ENCODE measurements at regions not wholly inside any gene's neighbourhood (a gene's known extent, or its start where the extent isn't known, plus 50 kb on each side); places are given as distances from the start of the nearest gene placed in this dataset.
A peak's percentile ranks its signal among the peaks of the same experiment; 100 is the strongest.
"Not testable (repeated sequence)": the region's sequence is repeated elsewhere in the genome, so short reads cannot be mapped to it uniquely, and the experiment has no call there.

GRCh38 chr6:147651-148050 lies 144.6 kb upstream of the DUSP22 start:
- DNase-seq: not testable (repeated sequence)

GRCh38 chr6:148051-148984 lies 144.0 kb upstream of the DUSP22 start:
- peak; percentile 82 for DNase-seq

- not testable (repeated sequence) for DNase-seq
Measured at GRCh38 chr6:150147-150546, 142.1 kb upstream of the DUSP22 start.

DNA sequence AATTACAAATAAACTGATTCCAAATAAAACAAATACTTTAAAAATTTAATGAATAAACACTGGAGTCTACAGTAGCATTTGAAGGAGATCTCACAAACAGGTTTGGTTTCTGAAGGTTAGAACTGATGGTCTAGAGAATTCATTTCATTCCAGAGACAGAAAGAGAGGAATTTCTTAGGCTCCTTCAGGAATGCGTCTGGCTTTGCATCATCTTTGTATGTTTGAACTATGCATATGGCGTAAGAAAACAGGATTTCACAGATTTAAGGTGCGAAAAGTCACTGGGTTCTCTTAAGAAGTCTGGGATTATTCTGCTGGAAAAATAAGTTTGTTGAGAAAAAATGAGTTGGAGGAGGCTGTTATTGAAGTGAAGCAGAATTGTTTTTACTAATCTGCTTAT lies 139.9 kb upstream of the DUSP22 start:
- not testable (repeated sequence) for DNase-seq

DNA sequence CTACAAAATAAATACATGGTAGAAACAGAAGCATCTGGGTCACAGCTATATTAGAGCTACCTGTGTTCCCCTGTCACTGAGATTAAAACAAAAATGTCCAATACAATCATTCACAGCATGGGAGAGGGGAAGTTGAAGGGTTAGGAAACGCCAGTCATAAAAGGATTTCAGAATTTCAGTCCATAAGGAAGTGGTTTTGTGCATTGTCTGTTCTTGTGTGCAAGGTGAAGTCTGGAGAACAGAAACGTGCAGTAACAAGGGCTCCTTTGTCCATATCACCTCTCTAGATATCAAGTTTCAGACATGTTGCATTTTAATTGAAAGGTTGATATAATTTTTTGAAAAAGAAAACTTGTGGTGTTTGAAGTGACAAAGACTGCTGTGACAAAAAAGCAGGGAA lies 139.3 kb upstream of the DUSP22 start:
- DNase-seq: not testable (repeated sequence)

- DNase-seq: not testable (repeated sequence)
Measured at GRCh38 chr6:153867-154266, 138.4 kb upstream of the DUSP22 start.

- not testable (repeated sequence) for DNase-seq
Measured at GRCh38 chr6:154321-155092, 137.8 kb upstream of the DUSP22 start.

DNA sequence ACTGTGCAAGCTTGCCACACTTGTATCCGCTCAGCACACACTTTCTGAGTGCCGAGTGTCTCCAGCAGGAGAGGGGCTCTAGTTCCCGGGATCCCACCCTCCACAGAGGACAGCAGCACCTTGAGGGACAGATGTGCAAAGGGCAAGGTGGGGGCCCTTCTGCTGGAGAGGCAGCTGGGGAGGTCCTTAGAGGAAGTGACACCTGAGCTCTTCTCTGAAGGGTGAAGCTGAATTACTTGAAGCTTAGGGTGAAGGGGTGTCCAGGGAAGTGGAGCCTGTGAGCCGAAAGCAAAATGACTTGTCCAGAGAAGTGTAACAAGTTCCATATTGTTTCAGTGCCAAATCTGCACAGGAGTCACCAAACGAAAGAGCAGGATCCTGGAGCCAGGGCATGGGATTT lies 136.3 kb upstream of the DUSP22 start:
- DNase-seq: no peak

- not testable (repeated sequence) for DNase-seq
Measured at GRCh38 chr6:156441-157140, 135.7 kb upstream of the DUSP22 start.

GRCh38 chr6:157176-157575 lies 135.1 kb upstream of the DUSP22 start:
- peak; percentile 24 for DNase-seq

DNA sequence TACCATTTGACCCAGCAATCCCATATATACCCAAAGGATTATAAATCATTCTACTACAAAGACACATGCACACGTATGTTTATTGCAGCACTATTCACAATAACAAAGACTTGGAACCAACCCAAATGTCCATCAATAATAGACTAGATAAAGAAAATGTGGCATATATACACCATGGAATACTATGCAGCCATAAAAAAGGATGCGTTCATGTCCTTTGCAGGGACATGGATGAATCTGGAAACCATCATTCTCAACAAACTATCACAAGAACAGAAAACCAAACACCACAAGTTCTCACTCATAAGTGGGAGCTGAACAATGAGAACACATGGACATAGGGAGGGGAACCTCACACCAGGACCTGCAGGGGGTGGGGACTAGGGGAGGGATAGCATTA lies 130.6 kb upstream of the DUSP22 start:
- not testable (repeated sequence) for DNase-seq

- peak; percentile 60 for DNase-seq
Measured at GRCh38 chr6:164720-165119, 127.6 kb upstream of the DUSP22 start.

DNA sequence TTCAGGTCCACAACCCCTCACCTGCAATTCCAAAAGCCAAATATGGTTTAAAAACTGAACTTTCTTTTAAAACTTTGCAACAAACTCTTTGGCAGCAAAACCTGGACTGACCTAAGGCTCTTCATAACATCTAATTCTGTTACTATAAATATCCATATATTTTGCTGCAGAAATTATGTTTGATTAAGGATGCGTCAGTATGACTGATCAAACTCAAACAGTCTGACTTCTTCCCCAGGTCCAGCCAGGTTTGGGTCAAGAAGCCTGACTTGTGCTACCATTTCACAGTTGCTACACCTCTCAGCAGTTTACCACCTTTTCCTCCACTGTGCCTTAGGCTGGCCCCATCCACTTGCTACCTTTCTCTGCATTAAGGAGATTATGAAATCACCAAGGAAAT lies 127.0 kb upstream of the DUSP22 start:
- no peak for DNase-seq

GRCh38 chr6:165906-166305 lies 126.4 kb upstream of the DUSP22 start:
- DNase-seq: no peak

DNA sequence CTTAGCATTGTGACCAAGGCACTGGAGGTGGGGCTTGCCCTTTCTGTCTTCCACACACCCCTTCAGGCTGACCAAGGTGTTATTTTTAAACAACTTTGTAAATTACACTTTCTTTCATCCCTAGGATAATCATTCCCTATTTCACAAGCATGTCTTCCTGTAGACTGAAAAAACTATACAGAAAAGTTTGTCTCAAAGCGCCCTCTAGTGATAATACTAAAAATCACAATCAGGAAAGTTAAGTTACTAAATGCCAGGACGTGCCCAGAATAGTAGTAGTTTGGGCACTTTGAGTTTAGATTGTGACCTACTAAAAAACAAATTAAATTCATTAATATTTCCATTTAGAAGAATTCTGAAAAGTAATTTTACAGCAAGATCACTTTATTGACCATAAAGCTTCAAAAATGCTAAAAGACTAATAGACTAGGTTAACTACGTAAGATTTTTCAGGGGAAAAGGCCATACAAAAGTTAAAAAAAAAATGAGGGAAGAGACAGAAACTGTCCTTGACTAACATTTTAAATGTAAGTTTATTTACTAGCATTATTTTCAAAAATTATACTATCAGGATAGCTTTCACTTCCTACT lies 123.3 kb upstream of the DUSP22 start:
- DNase-seq: peak; percentile 74

GRCh38 chr6:174036-174435 lies 118.3 kb upstream of the DUSP22 start:
- no peak for DNase-seq

DNA sequence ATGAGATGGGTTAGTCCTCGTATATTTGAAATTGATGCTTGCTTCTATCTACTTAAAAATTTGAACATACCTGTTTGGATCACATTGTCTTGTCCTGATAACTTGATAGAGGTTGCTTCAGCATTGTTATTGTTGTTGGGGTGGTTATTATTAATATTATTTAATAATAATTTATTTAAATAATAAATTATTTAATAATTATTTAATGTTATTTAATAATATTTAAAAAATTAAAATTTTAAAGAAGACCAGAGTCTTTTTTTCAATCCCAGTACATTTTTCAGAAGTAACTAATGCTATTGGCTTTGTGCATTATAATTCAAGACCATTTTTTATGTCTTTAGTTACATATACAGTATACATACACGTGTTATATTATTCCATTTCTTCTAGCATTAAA lies 116.6 kb upstream of the DUSP22 start:
- DNase-seq: no peak

- DNase-seq: no peak
Measured at GRCh38 chr6:176766-177165, 115.5 kb upstream of the DUSP22 start.

DNA sequence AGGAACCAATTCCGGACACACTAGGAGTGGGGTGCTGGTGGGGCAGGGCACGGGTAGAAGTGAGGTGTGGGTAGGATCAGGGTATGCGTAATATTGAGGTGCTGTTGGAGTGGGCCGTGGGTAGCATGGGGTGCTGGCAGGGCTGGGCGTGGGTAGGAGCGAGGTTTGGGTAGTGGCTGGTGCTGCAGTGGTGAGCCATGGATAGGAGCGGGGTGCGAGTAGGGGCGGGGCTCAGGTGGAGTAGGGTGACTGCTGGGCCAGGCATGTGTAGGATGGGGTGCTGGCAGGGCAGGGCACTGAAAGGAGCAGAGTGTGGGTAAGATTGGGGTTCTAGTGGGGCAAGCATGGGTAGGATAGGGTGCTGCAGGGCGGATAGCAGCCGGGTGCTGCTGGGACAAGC lies 114.2 kb upstream of the DUSP22 start:
- no peak for DNase-seq

DNA sequence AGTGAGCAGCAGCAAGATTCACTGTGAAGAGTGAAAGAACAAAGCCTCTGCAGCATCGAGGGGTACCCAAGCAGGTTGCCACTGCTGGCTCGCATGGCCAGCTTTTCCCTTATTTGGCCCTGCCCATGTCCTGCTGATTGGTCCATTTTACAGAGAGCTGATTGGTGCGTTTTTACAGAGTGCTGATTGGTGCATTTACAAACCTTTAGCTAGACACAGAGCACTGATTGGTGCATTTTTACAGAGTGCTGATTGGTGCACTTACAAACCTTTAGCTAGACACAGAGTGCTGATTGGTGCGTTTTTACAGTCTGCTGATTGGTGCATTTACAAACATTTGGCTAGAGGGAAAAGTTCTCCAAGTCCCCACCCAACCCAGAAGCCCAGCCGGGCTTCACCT lies 113.4 kb upstream of the DUSP22 start:
- not testable (repeated sequence) for DNase-seq

GRCh38 chr6:179340-179950 lies 112.8 kb upstream of the DUSP22 start:
- no peak for DNase-seq

DNA sequence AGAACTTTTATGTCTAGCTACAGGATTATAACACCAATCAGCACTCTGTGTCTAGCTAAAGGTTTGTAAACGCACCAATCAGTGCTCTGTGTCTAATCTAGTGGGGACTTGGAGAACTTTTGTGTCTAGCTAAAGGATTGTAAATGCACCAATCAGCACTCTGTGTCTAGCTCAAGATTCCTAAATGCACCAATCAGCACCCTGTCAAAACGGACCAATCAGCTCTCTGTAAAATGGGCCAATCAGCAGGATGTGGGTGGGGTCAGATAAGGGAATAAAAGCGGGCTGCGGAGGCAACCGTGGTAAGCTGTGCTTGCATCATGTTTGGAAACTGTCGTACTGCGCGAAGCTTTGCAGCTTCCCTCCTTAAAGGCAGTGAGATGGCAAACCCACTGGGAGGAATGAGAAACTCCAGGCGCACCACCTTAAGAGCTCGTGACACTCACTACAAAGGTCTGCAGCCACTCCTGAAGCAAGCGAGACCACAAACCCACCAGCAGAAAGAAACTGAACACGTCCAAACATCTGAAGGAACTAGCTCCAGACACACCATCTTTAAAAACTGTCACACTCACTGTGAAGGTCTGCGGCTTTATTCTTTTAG lies 112.1 kb upstream of the DUSP22 start:
- DNase-seq: not testable (repeated sequence)

Measured in NCI-H82 (cell line).